AG08395 (cell line): ENCODE measurements at regions not wholly inside any gene's neighbourhood (a gene's known extent, or its start where the extent isn't known, plus 50 kb on each side); places are given as distances from the start of the nearest gene placed in this dataset.

Source experiments
- DNase-seq: peaks from one replicate; pipeline ENCODE4 v3.0.0; 2012; ENCODE audit warnings: mixed read lengths, low spot score

DNA sequence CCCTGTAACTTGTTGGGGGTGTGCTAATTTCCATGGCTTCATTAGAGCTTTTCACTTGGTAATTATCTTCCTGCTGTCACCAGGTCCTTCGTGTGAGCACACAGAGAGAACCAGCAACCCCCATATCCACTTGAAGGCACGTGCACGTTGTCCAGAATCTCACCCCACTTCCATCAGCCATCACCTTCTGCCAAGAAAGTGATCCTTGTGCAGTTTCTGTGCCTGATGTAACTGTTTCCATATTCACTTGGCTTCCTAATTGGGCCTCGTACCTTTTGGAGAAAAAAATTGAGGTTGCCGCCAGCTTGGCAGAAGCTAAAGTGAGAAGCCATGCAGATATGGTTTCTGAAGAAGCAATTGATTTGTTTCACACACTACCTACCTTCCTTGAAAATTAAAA lies 153.7 kb upstream of the TSHZ2 start:
- no peak for DNase-seq

DNA sequence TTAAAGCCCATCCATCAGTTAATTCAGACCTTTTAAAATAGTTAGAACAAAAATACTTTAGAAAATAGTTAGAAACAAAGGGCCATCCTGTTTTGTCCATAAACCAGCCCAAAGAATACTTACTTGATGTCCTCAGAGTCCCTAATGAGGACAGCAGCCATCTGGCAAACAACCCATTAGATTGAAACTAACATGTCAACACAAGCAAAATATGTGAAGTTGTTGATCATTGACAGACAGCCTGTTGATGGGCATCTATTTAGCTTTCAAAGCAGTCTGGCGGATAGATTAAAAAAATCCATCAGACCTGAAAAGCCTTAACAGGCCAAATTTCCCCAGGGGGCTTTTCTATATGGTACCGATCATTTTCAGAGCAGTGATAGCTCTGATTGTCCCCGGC lies 154.2 kb upstream of the TSHZ2 start:
- DNase-seq, result no peak

DNA sequence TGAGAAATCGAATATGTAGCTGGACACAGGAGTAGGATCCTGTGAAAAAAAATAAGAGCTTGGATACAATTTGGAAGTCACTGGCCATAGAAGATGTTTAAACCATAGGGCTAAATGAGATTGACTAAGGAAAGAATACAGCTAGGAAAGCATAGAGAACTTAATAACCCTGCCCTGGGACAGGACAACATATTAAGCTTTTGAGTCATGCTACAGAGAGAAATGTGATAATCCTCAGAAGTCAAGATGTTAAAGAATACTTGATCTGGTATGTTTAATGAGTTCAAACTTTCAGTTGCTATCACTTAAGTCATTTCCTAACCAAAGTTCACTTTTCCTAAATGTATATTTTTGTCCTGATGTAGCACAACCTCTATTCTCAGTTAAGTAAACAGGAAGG lies 154.6 kb upstream of the TSHZ2 start:
- no peak for DNase-seq

DNA sequence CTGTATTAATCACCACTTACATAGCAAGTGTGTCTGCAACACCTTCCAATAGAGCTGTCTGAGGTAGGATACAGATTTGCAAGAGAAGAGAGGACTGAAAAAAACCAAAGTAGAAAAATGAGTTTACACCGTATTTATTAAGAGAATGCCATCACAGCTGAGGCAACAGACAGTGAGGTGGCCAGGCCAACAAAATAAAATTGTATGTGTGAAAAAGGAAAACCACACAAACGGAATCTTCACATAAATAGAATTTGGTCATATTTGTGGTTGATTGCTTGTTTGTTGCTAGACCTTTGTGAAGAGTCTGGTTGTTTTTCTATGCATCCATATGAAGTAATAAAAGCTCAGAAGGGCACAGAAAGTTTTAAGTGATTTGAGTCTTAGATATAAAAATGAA lies 157.8 kb upstream of the TSHZ2 start:
- DNase-seq, result no peak

DNA sequence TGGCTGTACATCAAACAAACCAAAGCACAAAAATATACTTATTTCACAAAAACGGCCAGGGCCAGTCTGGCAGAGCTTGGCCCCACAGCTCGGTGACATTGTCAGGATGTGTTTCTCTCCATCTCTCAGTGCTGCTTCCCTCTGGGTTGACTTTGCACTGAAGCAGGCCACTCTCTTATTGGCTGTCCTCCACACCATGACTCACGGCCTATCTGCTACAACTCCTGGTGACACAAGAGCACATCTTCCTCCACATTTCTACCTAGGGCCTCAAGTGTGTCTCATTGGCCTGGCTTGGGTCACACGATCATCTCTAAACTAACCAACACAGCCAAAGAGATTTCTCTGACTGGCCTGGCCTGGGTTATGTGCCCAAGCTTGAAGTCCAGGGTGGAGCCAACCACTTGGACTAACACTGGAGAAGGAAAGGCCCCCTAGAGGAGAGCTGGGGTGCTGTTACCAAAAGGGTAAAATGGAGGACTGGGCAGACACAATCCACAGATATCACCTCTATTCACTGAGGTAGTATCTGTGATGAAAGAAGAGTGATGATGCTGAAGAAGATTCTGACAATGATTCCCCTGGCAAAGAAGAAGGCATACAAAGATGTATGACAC lies 159.8 kb upstream of the TSHZ2 start:
- peak; percentile 8 for DNase-seq

DNA sequence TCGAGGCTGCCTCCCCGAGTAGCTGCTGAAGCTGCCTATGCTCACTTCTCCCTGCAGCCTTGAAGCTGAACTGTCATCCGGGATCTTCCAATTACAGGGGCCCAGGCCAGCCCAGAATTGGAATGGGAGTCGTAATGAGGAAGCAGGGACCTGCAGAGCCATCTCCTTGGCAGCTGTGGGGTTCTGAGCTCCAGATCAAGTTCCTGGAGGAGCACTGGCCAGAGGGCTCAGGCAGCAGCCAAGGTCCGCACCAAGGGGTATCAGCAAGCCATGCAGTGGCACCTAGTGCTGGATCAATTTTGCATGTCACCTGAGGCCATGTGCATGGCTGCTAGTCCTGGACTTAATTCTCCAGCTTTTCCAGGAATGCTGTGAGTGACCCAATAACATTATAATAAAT lies 163.2 kb upstream of the TSHZ2 start:
- DNase-seq, result no peak

DNA sequence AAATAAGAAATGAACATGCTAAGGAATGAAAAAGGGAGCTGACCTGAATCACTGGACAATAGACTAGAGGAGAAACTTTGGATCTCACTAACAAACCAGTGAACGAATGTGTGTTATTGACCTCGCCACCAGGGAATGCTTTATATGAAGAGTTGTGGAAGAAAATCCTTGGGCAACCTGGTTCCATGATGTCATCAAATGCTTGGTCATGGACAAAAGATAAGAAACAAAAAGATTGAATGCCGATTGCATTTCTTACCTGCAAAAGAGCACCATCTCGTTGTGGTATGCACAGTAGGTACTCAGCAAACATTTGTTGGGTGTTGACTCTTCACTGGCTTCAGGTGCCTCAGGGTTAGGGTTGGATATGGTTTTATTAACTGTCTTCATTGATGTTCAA lies 165.2 kb upstream of the TSHZ2 start:
- no peak for DNase-seq

DNA sequence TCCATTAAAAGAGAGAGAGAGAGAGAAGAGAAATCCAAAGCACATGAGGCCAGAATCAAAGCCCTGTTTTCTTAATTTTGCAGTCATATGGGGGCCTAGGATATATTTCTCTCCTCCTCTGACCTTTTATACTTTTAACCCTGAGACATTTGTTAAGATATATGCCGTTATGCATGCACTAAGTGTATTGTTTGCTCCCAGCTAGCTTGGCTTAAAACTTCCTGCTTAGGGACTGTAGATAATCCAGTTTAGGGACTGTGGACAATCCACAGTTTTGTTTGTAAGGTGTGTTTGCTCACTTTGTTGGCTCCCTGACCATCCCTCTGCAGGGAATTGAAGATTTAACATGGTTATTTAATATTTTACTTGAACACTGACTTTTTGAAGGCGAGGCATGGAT lies 166.3 kb upstream of the TSHZ2 start:
- DNase-seq, result no peak

DNA sequence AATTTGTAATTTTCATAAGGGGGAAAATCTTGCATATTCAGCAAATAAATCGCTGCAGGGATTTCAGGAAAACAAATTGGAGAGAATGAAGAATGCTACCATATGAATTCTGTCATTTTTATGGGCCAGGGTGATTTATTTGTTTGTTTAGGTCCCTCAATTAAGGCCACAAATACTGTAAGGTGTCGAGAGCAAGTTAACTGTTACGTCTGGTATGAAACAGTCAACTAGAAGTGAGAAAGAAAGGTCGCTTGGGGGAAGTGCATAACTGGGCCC lies 166.9 kb upstream of the TSHZ2 start:
- no peak for DNase-seq

DNA sequence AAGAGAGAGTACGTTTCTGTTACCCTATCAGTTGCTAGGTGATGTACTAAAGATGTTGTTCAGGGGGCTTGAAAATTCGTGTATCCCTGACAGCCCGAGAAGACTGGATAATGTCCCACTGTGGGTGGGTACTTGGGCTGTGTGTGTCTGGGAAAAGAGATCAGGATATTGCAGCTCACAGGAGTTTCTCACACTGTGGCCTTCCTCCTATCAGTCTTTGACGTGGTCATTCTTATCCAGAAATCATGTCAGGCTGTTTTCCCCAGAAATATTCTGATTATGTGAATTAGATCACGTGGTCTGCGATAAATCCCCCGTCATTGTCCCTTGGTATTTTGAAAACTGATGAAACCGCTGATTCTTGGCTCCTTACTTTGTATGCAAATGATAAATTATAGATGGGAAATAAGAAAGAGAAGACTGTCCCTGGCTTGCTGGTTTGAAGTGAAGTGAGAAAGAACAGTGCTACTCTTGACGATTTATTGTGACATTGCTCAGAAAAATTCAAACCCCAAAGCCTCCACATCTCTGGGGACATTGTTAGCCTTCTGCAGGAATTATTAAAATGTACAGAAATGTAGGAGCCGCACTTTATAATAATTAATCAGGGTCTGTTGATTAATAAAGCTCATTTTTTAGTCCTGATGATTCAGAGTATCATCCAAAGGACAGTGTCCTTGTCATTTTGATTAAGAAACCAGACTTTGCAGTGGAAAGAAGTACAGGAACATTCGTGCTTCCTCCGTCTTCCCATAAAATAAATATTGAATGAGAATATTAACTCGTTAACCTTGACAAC lies 167.5 kb upstream of the TSHZ2 start:
- DNase-seq, result no peak

DNA sequence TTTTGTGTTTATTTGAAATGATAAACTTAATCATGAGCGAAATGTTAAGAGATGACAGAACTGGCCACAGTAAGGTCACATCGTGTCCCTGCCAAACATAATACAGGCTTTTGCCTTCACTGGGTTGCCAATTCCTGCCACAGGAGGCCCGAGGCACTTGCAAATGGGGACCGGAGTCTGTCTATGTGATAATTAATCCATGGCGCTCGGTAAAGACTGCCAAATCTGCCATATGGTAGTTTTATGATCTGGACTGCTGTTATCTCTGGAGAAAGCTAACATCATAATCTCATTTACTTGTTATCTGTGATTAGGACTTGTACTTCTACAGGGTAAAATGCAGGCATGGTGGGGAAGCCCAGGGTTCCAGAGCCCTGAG lies 170.5 kb upstream of the TSHZ2 start:
- DNase-seq, result no peak

DNA sequence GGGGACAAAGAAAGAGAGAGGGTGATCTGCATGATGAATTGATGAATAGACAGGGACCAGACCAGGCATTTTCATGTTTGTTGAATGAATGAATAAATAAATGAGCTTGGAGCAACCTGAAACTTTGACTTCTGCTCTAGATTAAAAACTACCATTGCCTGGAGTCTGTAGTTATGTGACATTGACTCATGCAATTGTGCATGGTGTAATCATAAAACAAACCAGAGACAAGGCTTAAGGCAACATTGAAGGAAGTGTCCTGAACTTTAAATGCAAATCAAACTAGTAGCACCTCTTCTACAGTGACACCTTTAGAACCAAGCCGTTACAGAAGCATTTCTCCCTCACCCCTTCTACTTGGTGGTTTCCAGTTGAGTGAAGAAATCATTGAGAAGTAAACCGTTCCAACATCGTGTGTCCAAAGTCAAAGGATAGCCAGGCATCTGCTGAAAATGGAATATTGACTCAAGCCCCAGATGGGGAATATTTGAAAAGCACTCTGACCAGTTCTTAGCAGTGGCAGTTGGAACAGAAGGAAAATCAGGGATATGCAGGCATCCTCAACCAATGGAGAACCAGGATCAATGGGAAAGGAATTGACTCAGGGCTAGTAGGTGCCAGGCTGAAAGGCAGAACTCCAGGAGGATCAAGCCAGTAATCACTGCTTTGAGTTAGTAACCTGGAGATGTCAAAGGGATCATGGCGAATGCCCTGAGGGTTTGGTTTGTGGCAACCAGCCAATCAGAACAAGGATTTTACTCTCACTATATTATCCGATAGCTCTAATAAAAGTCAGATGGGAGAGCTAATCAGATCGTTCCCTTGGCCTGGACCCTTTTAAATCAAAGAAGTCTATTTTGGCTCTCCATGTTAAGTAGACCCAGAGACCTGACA lies 171.2 kb upstream of the TSHZ2 start:
- no peak for DNase-seq

DNA sequence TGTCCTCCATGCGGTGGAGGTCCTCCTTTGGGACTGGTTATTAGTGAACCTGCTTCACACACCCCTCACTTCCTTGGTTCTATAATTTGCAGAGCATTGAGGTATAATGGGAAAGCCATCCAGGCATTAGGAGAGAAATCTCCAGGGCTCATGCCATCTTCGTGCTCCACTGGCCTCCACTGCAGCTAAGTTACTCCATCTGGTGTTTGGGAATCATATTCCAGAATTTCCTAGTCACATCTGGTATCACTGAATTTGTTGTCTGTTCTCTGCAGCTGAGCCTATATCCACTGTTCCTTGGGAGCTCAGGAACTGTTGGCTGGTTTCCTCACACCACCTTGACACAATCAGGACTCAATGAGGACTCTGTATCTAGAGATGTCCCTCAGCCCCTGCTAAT lies 173.0 kb upstream of the TSHZ2 start:
- no peak for DNase-seq

DNA sequence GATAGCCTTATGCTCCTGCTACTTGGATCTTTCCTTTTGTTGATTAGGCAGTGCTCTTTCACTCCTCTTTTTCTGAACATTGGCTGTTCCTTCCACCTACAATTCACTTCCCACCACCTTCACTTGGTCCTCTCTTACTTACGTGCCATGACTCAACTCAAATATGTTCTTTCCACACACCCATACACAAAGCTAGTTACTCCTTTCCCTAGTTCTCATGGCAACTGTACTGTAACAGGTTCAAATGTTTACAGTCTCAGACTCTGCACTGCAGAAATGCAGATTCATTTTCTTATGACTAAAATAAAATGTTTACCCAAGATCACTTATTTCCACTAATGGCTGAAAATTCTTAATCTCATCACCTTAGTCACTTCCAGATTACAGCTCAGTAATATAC lies 174.0 kb upstream of the TSHZ2 start:
- no peak for DNase-seq

DNA sequence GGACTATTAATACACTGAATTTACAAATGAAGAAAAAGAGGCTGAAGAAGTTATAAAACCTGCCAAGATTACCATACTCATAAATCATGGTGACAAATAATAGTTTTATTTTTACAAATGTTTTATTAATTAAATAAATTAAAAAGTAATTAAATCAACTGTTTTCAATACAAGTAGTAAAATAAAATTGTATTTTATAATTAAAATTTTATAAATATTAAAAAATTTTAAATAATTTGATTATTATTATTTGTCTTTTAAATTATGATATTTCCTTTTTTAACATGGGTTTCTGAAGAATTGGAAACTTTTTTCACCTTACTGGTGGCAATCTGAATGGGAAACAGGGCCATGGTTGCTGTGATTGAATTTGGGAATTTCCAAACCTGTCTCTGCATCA lies 177.3 kb upstream of the TSHZ2 start:
- no peak for DNase-seq

DNA sequence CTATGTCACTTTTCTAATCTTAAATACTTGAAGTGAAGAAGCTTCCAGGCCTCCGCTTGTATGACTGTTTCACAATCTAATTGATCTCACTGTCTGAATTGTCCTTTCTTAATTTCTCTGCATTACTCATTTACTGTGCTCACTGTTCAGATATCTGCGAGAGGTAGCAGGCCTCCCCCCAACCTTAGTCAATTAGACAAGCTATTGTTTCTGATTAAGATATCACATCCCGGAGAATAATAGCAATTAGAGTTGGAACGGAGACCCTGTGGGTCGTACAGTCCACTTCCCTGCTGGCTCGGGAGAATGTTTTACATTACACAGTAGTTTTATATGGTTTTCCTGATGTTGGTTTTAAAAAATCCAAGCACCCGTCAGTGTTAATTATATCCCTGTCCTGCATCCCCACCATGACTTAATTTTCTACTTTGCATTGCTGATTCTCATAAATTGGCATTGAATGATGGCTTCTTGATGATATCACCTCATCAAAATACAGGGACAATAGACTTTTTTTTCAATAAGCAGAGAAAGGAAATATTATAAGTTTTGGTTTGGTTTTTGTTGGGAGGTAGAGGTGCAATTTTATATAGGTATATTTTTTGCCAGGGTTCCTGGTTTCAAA lies 178.7 kb upstream of the TSHZ2 start:
- DNase-seq, result no peak

DNA sequence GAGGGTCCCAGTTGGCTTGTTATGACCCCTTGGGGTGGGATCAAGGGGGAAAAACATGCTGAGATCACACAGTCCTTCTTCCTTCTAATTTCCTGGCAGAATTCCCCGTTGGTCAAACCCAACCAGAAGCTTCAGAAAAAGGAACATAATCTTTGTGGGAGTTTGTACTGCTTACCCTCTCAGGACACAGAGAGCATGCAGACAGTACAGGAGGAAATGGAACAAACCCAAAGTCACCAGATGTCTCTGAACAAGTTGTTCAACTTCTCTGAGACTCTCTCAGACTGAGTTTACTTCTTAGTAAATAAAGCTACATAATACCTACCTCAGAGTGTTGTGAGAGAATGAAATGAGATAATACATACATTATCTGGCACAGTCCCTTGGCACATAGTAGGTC lies 181.1 kb upstream of the TSHZ2 start:
- no peak for DNase-seq

DNA sequence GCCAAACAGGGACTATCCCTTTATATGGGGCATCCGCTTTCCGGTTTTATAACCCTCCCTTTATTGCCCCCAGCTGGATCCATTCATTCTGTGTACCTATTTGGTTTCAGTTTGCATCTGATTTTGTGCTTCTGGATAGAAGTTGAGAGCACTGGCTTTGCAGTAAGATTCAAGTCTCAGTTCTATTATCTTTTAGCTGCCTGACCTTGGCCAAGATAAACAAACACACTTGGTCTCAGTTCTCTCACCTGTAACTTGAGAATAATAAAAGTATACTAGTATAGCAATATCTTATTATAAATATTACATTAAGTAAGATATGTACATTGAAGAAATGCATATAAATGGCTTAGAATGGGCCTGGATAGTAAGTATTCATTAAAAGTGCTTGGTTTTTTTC lies 182.4 kb upstream of the TSHZ2 start:
- DNase-seq, result no peak

DNA sequence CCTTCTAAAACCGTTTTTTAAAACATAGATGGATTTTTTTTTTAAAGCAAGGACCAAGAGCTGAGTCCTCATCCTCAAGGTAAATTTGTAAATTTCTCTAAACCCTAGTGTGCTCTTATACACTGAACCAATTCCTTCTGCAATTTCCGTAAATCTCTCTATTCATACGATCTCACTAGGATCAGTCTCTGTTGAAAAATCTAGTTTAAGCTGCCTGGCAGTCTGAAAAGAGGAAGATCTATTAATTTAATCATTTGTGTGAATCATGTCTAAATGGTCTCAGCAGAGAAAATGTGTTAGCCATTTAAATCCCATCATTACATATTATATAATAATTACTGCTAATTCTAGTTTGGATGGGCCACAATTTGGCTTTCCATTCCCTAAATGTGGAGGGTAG lies 184.2 kb upstream of the TSHZ2 start:
- DNase-seq, result no peak

DNA sequence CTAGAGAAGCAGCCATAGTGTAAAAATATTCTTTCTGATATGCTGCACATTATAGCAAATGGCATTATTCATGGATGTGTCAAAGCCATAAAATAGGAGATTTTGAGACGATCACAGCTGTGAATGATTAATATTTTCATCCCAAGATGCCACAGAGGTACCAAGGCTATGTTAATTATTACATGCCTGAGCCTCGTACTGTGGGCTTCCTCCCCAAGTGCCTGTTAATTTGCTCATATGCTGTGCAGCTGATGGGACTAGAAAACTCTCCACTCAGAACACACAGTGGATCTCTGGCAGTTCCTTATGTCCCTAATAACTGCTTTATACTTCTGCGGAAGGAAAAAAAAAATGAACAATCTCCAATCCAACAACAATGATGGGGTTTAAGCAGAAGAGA lies 184.9 kb upstream of the TSHZ2 start:
- DNase-seq, result no peak

DNA sequence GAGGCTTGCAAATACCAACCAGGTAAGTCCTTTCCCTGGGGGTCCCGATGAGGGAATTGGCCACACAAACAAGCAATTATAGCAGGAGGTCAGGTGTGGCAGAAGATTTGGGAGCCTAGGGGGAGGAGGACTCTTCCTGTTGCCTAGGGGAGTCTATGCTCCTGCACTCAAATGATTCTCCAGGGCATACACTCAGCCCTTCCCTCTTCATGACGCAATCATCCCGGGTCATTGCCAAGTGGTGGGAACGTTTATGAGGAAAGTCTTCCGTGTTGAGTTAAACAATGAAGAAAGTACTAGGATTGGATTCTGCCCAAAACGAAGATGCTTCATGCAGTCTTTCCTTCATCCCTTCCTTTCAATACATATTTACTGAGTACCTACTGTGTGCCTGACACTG lies 186.5 kb upstream of the TSHZ2 start:
- DNase-seq, result peak; percentile 10

DNA sequence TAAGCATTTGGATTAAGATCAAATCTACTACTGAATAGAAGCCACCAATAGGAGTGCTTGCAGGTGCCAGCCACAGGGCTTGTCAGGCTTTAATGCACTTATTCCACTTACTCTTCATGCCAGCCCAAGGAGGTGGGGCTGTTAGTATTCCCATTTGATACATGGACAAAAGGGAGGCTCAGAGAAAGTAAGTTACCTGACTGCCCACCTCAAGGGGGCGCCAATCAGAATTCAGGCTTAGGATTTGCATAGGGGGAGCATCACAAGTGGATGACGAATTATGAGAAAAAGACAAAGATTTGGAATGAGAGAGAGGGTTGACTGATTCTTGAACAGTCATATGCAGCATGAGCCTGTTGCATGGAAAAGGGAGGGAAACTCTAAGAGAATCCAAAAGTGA lies 188.4 kb upstream of the TSHZ2 start:
- no peak for DNase-seq

DNA sequence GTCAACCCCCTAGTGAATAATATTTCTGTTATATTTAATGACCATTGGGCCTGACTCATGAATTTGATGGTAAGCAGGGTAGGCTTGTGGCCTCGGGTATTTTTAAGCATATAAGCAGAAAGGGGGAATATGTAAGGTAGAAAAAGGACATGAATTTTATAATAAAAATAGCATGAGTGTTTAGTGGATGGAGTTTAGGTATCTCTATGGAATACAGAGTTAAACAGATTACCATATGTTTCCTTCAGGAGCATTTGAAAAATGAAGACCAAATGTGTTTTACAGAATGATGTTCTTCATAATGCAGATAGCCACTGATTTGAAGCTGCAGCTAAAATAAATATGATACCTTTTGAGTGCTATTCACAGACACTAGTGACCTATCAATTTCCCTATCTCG lies 191.7 kb upstream of the TSHZ2 start:
- DNase-seq, result no peak
